Activated naive CD8-positive, alpha-beta T cell (primary cell): ENCODE measurements at regions not wholly inside any gene's neighbourhood (a gene's known extent, or its start where the extent isn't known, plus 50 kb on each side); places are given as distances from the start of the nearest gene placed in this dataset.
"Not testable (repeated sequence)": the region's sequence is repeated elsewhere in the genome, so short reads cannot be mapped to it uniquely, and the experiment has no call there.

ENCODE experiments used
- H3K27ac Mint-ChIP-seq: one replicate; pipeline ENCODE4 v1.8.0; 2021; ENCODE audit warnings: mixed read lengths
- H3K27me3 Mint-ChIP-seq: one replicate; pipeline ENCODE4 v1.8.0; 2021; ENCODE audit warnings: mixed read lengths
- H3K36me3 Mint-ChIP-seq: one replicate; pipeline ENCODE4 v1.8.0; 2021; ENCODE audit warnings: mixed read lengths
- H3K4me1 Mint-ChIP-seq: one replicate; pipeline ENCODE4 v1.8.0; 2021; ENCODE audit warnings: low read depth, mixed read lengths
- H3K4me3 Mint-ChIP-seq: one replicate; pipeline ENCODE4 v1.8.0; 2021; ENCODE audit warnings: mild to moderate bottlenecking, mixed read lengths
- H3K9me3 Mint-ChIP-seq: one replicate; pipeline ENCODE4 v1.8.0; 2021; ENCODE audit warnings: low read depth, mixed read lengths

DNA sequence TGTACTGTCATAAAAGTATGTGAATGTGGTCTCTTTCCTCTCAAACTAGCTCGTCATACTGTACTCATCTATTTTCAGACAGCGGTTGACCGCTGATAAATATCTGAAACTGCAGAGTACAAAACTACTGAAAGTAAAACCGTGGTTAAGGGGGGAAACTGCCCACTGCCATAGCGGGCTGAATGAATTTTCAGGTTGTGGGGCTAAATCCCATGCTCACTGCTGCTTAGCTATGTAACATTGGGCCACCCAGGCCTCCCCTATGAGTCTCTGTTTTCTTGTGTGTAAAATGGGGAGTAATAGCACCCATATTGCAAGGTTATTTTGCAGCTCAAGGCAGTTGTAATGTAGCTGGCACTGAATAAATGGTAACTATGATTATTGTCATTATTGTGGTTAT is 82.3 kb downstream of the MSX2 start:
- Mint-ChIP-seq H3K27ac (no peak overlapping the region), H3K9me3 (no peaks in the 10 kb centered on the region), H3K4me1 (no peaks in the 10 kb centered on the region), H3K4me3 (no peak overlapping the region), H3K36me3 (peaks cover 4% of the 10 kb centered on the region), H3K27me3 (no peaks in the 10 kb centered on the region)

DNA sequence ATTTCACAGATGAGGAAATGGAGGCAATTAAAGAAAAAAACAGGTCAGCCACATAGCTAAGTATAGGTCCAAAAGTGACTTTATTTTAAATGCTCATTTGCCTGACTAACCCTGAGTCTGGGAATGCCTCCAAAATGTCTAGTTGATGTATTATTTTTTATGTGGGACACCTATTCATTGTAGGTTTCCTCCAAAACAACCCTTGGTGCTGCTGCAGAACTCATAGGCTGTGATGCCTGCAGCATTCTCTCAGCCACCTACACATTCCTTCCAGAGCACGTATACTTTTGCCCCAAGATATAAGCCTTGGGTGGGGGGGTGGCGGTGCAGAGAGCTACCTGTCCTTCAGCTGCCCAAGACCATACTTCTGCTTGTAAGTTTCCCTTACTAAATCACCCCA is 77.4 kb downstream of the MSX2 start:
- Mint-ChIP-seq H3K36me3 (peaks cover 4% of the 10 kb centered on the region), H3K4me3 (no peak overlapping the region), H3K27me3 (peaks cover 18% of the 10 kb centered on the region), H3K9me3 (no peaks in the 10 kb centered on the region), H3K27ac (no peak overlapping the region), H3K4me1 (peaks cover 4% of the 10 kb centered on the region)

DNA sequence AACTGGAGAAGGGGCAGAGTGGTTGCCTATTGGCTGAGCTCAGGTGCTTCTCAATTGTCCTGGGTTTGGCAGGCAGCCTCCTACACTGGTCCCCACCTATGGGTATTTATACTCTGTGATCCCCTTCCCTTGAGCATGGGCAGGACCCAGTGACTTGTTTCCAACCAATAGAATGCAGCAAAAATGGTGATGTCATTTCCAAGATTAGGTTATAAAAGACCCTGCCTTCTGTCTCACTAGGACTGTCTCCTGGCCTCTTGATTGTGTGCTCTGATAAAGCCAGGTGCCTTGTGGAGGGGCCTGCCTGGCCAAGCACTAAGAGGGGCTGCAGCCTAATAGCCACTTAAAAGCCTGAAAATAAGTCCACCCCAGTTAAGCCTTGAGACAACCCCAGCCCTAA is 76.1 kb downstream of the MSX2 start:
- H3K4me1 Mint-ChIP-seq: peaks cover 4% of the 10 kb centered on the region
- H3K27me3 Mint-ChIP-seq: peaks cover 25% of the 10 kb centered on the region

DNA sequence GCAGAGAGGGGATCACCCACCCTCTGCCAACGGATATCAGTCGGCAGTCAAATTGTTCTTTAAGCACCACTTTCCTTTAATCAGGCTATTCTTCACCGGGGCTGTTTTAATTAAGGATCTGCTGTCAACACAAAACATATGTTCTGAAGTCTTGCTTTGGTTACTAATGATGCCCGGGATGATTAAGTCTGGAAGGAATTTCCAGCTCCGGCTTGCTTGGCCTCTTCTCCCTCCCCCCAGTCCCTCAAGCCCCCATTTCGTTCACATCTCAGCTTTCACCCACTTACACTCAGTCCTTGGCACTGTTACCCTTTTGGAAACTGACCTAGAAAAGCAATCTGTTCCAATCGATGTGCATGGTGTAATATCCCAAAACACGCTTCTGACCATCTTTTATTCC is 74.7 kb downstream of the MSX2 start:
- Mint-ChIP-seq H3K36me3 (no peaks in the 10 kb centered on the region), H3K27me3 (peaks cover 33% of the 10 kb centered on the region), H3K27ac (no peak overlapping the region), H3K4me1 (peaks cover 4% of the 10 kb centered on the region), H3K4me3 (no peak overlapping the region), H3K9me3 (no peaks in the 10 kb centered on the region)

More for the DNA sequence above, 76.1 kb downstream of the MSX2 start:
- Mint-ChIP-seq H3K4me3 (no peak overlapping the region), H3K36me3 (peaks cover 4% of the 10 kb centered on the region), H3K9me3 (no peaks in the 10 kb centered on the region), H3K27ac (no peak overlapping the region)

GRCh38 chr5:174798551-174798951 is 74.2 kb downstream of the MSX2 start:
- Mint-ChIP-seq H3K27ac (no peak overlapping the region), H3K36me3 (no peaks in the 10 kb centered on the region), H3K4me3 (no peak overlapping the region), H3K4me1 (peaks cover 5% of the 10 kb centered on the region), H3K9me3 (no peaks in the 10 kb centered on the region), H3K27me3 (peaks cover 33% of the 10 kb centered on the region)

DNA sequence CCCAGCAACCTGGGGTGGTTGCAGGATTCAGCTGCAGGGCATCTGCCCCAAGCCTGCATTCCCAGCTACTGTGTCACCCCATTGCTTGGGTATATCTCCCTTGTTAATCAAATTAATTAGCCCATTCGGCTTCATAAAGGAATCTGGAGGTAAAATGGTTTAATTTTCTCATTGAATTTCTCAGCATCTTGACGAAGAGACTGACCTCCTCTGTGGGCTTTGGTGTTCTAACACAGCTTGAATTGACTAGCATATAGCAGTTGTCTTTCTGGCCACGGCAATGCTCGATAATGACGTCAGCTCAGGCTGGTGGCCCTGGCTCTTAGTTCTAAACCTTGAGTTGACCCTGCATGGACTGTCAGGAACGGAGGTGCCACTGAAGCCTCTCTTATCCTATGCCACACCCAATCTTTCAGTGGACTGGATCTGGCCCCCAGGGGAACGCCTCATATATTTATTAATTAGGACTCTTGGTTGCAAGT is 72.4 kb downstream of the MSX2 start:
- Mint-ChIP-seq H3K4me1 (peaks cover 5% of the 10 kb centered on the region), H3K27ac (no peak overlapping the region), H3K9me3 (no peaks in the 10 kb centered on the region), H3K27me3 (peaks cover 40% of the 10 kb centered on the region), H3K36me3 (no peaks in the 10 kb centered on the region), H3K4me3 (no peak overlapping the region)

GRCh38 chr5:174794931-174795672 is 70.7 kb downstream of the MSX2 start:
- Mint-ChIP-seq H3K9me3 (no peaks in the 10 kb centered on the region), H3K4me3 (no peak overlapping the region), H3K36me3 (no peaks in the 10 kb centered on the region), H3K27ac (no peak overlapping the region), H3K27me3 (peaks cover 47% of the 10 kb centered on the region), H3K4me1 (peaks cover 5% of the 10 kb centered on the region)

- Mint-ChIP-seq H3K27ac (no peak overlapping the region), H3K9me3 (no peaks in the 10 kb centered on the region), H3K4me3 (no peak overlapping the region), H3K36me3 (no peaks in the 10 kb centered on the region), H3K4me1 (peaks cover 5% of the 10 kb centered on the region), H3K27me3 (peaks cover 45% of the 10 kb centered on the region)
These were observed 69.4 kb downstream of the MSX2 start for GRCh38 chr5:174793684-174794328.

DNA sequence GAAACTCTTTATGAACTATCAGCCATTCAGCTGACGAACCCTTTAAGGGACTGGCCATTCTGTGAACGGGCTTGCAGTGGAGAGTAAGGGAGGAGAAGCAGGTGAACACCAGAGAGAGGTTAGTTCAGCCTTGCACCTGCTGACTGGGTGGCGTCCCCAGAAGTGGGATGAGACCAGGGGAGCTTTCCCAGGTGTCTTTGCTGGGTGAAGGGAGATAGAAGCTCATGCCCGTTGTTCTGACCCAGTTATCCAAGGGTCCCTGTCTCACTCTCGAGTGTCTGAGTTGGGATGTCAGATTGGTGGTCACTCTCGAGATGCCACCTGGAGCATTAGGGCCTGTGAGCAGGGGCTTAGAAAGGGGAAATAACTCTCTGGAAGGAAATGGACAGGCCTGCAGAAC is 68.7 kb downstream of the MSX2 start:
- no peaks in the 10 kb centered on the region for H3K9me3 Mint-ChIP-seq

DNA sequence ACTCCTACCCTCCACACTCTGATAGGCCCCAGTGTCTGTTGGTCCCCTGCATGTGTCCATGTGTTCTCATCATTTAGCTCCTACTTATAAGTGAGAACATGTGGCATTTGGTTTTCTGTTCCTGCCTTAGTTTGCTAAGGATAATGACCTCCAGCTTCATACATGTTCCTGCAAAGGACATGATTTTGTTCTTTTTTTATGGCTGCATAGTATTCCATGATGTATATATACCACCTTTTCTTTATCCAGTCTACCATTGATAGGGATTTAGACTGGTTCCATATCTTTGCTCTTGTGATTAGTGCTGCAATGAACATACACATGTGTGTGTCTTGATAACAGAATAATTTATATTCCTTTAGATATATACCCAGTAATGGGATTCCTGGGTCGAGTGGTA is 67.9 kb downstream of the MSX2 start:
- H3K36me3 Mint-ChIP-seq, H3K9me3 Mint-ChIP-seq, H3K4me3 Mint-ChIP-seq, H3K4me1 Mint-ChIP-seq, H3K27ac Mint-ChIP-seq: not testable (repeated sequence)
- peaks cover 33% of the 10 kb centered on the region for H3K27me3 Mint-ChIP-seq

More for the DNA sequence above, 68.7 kb downstream of the MSX2 start:
- peaks cover 39% of the 10 kb centered on the region for H3K27me3 Mint-ChIP-seq
- H3K27ac Mint-ChIP-seq: no peak overlapping the region
- H3K36me3 Mint-ChIP-seq: no peaks in the 10 kb centered on the region
- peaks cover 3% of the 10 kb centered on the region for H3K4me1 Mint-ChIP-seq
- no peak overlapping the region for H3K4me3 Mint-ChIP-seq

DNA sequence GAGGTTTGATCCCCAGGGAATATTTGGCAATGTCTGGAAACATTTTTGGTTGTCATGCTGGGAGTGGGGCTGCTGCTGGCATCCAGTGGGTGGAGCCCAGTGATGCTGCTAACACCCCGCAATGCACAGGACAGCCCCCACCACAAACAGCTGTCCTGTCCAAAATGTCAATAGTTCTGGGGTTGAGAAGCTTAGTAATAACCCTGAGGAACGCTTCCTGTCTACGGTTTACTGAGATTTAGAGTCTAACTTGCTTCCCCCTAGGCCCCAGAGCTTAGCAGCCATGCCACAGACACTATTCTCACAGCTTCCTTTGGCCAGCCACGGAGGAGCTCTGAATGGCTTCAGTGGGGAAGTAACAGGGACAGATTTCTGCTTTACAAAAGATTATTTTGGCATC is 66.5 kb downstream of the MSX2 start:
- Mint-ChIP-seq H3K27me3 (peaks cover 26% of the 10 kb centered on the region), H3K9me3 (no peaks in the 10 kb centered on the region), H3K27ac (no peak overlapping the region), H3K4me1 (peaks cover 2% of the 10 kb centered on the region), H3K4me3 (no peak overlapping the region), H3K36me3 (no peaks in the 10 kb centered on the region)

DNA sequence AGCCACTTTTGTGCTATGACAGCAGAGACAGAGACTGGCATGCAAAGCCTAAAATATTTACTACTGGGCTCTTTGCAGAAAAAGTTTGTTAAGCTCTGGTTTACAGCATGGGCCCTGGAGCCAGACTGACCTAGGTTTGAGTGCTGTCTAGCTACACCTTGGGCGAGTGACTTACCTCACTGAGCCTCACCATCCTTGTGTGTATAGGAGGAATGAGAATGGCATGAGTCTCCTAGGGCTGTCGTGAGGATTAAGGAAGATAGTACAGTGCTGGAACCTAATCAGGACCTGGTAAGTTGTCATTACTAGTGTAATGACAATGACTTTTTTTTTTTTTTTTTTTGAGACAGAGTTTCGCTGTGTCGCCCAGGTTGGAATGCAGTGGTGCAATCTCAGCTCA is 65.2 kb downstream of the MSX2 start:
- H3K4me3 Mint-ChIP-seq: no peak overlapping the region
- peaks cover 6% of the 10 kb centered on the region for H3K9me3 Mint-ChIP-seq
- no peaks in the 10 kb centered on the region for H3K36me3 Mint-ChIP-seq
- H3K27me3 Mint-ChIP-seq: peaks cover 17% of the 10 kb centered on the region
- no peak overlapping the region for H3K27ac Mint-ChIP-seq
- H3K4me1 Mint-ChIP-seq: peaks cover 2% of the 10 kb centered on the region

DNA sequence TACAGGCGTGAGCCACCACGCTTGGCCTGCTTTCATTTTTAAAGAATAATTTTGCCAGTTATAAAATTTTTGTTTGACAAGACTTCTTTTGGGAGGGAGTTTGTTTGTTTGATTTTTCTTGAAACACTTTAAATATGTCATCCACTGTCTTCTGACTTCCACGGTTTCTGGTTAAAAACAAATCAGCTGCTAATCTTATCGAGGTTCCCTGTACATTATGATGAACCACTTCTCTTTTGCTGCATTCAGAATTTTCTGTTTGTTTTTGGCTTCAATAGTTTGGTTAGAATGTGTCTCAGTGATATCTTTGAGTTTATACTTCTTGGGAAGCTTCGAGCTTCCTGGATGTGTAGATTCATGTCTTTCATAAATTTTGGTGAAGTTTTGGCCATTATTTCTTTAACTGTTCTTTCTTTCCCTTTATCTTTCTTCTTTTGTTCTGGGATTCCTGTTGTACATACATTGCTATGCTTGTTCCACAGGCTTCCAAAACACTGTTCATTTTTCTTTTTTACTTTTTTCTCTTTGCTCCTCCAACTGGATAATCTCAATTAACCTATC is 60.8 kb downstream of the MSX2 start:
- no peaks in the 10 kb centered on the region for H3K36me3 Mint-ChIP-seq
- H3K4me3 Mint-ChIP-seq: no peak overlapping the region
- H3K4me1 Mint-ChIP-seq: no peaks in the 10 kb centered on the region
- no peak overlapping the region for H3K27ac Mint-ChIP-seq
- peaks cover 25% of the 10 kb centered on the region for H3K9me3 Mint-ChIP-seq
- H3K27me3 Mint-ChIP-seq: peaks cover 4% of the 10 kb centered on the region
